H9 (cell line): ENCODE measurements at regions not wholly inside any gene's neighbourhood (a gene's known extent, or its start where the extent isn't known, plus 50 kb on each side); places are given as distances from the start of the nearest gene placed in this dataset.

Experiments used
- DNase-seq: peaks from one replicate; pipeline ENCODE4 v3.0.0-alpha.2; 2017
- H2AFZ ChIP-seq: one replicate; pipeline ENCODE4 v1.6.1; 2013; ENCODE audit warnings: mild to moderate bottlenecking, low read length, control low read depth, moderate library complexity
- H2AK5ac ChIP-seq: 2 replicates; pipeline ENCODE4 v1.6.1; 2013; ENCODE audit warnings: low read length, control low read depth, mixed read lengths; ENCODE audit not compliant: insufficient read length
- H2BK120ac ChIP-seq: one replicate; pipeline ENCODE4 v1.6.1; 2013; ENCODE audit warnings: low read depth, mild to moderate bottlenecking, low read length, control low read depth, inconsistent platforms; ENCODE audit not compliant: poor library complexity, severe bottlenecking
- H2BK12ac ChIP-seq: 2 replicates; pipeline ENCODE4 v1.6.1; 2013; ENCODE audit warnings: low read length, control low read depth, mixed read lengths, low read depth; ENCODE audit not compliant: insufficient read length
- H2BK15ac ChIP-seq: 2 replicates; pipeline ENCODE4 v1.6.1; 2013; ENCODE audit warnings: low read depth, low read length, control low read depth
- H2BK20ac ChIP-seq: one replicate; pipeline ENCODE4 v1.6.1; 2013; ENCODE audit warnings: low read depth, mild to moderate bottlenecking, low read length, control low read depth, inconsistent platforms; ENCODE audit not compliant: poor library complexity, severe bottlenecking
- H2BK5ac ChIP-seq: 2 replicates; pipeline ENCODE4 v1.6.1; 2013; ENCODE audit warnings: low read length, control low read depth, mixed read lengths; ENCODE audit not compliant: insufficient read length
- H3K14ac ChIP-seq: 2 replicates; pipeline ENCODE4 v1.6.1; 2013; ENCODE audit warnings: low read length, control low read depth; ENCODE audit not compliant: insufficient read depth
- H3K18ac ChIP-seq: 2 replicates; pipeline ENCODE4 v1.6.1; 2013; ENCODE audit warnings: low read depth, mild to moderate bottlenecking, mixed read lengths, low read length, control low read depth; ENCODE audit not compliant: insufficient read length
- H3K23ac ChIP-seq: 2 replicates; pipeline ENCODE4 v1.6.1; 2013; ENCODE audit warnings: low read length, control low read depth, mixed read lengths, low read depth; ENCODE audit not compliant: insufficient read length
- H3K23me2 ChIP-seq: 2 replicates; pipeline ENCODE4 v1.6.1; 2013; ENCODE audit warnings: low read depth, mild to moderate bottlenecking, mixed read lengths, low read length, control low read depth; ENCODE audit not compliant: insufficient read length, poor library complexity, severe bottlenecking
- H3K27ac ChIP-seq: 2 replicates; pipeline ENCODE4 v1.5.1; 2013; ENCODE audit warnings: low read length, control low read depth, mixed read lengths, low read depth; ENCODE audit not compliant: insufficient read length
- H3K27me3 ChIP-seq: 2 replicates; pipeline ENCODE4 v1.6.1; 2013; ENCODE audit warnings: low read length, control low read depth, inconsistent platforms; ENCODE audit not compliant: insufficient read depth
- H3K4ac ChIP-seq: 2 replicates; pipeline ENCODE4 v1.6.1; 2013; ENCODE audit warnings: low read depth, mild to moderate bottlenecking, control low read depth, inconsistent platforms, low read length, moderate library complexity
- H3K4me1 ChIP-seq: 2 replicates; pipeline ENCODE4 v1.6.1; 2013; ENCODE audit warnings: low read length, control low read depth, inconsistent platforms; ENCODE audit not compliant: insufficient read depth
- H3K4me2 ChIP-seq: 2 replicates; pipeline ENCODE4 v1.6.1; 2013; ENCODE audit warnings: low read length, control low read depth, mixed read lengths; ENCODE audit not compliant: insufficient read length, insufficient read depth
- H3K56ac ChIP-seq: 2 replicates; pipeline ENCODE4 v1.6.1; 2013; ENCODE audit warnings: low read depth, mild to moderate bottlenecking, mixed read lengths, low read length, control low read depth; ENCODE audit not compliant: insufficient read length
- H3K79me1 ChIP-seq: 2 replicates; pipeline ENCODE4 v1.6.1; 2013; ENCODE audit warnings: low read depth, mild to moderate bottlenecking, moderate library complexity, low read length, control low read depth, inconsistent platforms; ENCODE audit not compliant: insufficient read depth, poor library complexity, severe bottlenecking
- H3K79me2 ChIP-seq: 2 replicates; pipeline ENCODE4 v1.6.1; 2013; ENCODE audit warnings: low read length, control low read depth, inconsistent platforms; ENCODE audit not compliant: insufficient read depth
- H3K9ac ChIP-seq: 2 replicates; pipeline ENCODE4 v1.6.1; 2013; ENCODE audit warnings: low read length, control low read depth, mixed read lengths; ENCODE audit not compliant: insufficient read length; ENCODE audit errors: extremely low read depth
- H3K9me3 ChIP-seq: one replicate; pipeline ENCODE4 v1.6.1; 2013; ENCODE audit warnings: low read depth, low read length, inconsistent platforms; ENCODE audit not compliant: control insufficient read depth
- H3T11ph ChIP-seq: one replicate; pipeline ENCODE4 v1.6.1; 2013; ENCODE audit warnings: mild to moderate bottlenecking, low read length, control low read depth, inconsistent platforms
- H4K20me1 ChIP-seq: one replicate; pipeline ENCODE4 v1.6.1; 2013; ENCODE audit not compliant: control insufficient read depth, insufficient read length, insufficient read depth
- H4K5ac ChIP-seq: 2 replicates; pipeline ENCODE4 v1.6.1; 2013; ENCODE audit warnings: low read depth, mild to moderate bottlenecking, mixed read lengths, low read length, control low read depth; ENCODE audit not compliant: insufficient read length
- H4K8ac ChIP-seq: replicated peaks from 2 replicates; pipeline ENCODE4 v1.6.1; 2013; ENCODE audit warnings: low read length, control low read depth, mixed read lengths, low read depth; ENCODE audit not compliant: insufficient read length
- H4K91ac ChIP-seq: 2 replicates; pipeline ENCODE4 v1.6.1; 2013; ENCODE audit warnings: low read depth, mild to moderate bottlenecking, moderate library complexity, mixed read lengths, low read length, control low read depth; ENCODE audit not compliant: insufficient read length
- H3K27ac Mint-ChIP-seq, 3 experiments: 2 replicates in 2 of 3; 3 replicates in 1 of 3; pipeline ENCODE4 v1.8.0; 2020 to 2021; ENCODE audit warnings: mixed read lengths in 3 of 3, mild to moderate bottlenecking in 1 of 3, moderate library complexity in 1 of 3
- H3K27me3 Mint-ChIP-seq: 2 replicates; pipeline ENCODE4 v1.8.0; 2021; ENCODE audit warnings: low read depth, mild to moderate bottlenecking, moderate library complexity, mixed read lengths
- H3K36me3 Mint-ChIP-seq, 3 experiments: 2 replicates in 2 of 3; 3 replicates in 1 of 3; pipeline ENCODE4 v1.8.0; 2020 to 2021; ENCODE audit warnings: low read depth in 3 of 3, mixed read lengths in 3 of 3; ENCODE audit not compliant: insufficient read depth in 1 of 3
- H3K4me1 Mint-ChIP-seq, 2 experiments: 2 replicates each; pipeline ENCODE4 v1.8.0; 2020; ENCODE audit warnings: mixed read lengths in 2 of 2
- H3K4me3 Mint-ChIP-seq, 2 experiments: 2 replicates in 1 of 2; 3 replicates in 1 of 2; pipeline ENCODE4 v1.8.0; 2020 to 2021; ENCODE audit warnings: mild to moderate bottlenecking in 2 of 2, mixed read lengths in 2 of 2, moderate library complexity in 1 of 2
- H3K9me3 Mint-ChIP-seq, 2 experiments: 2 replicates in 1 of 2; 3 replicates in 1 of 2; pipeline ENCODE4 v1.8.0; 2020; ENCODE audit warnings: mild to moderate bottlenecking in 2 of 2, mixed read lengths in 2 of 2, moderate library complexity in 1 of 2
- CTCF ChIP-seq: fragments of 200-600 bp; sonication (generic); conservative IDR thresholded peaks from 3 replicates; pipeline ENCODE4 v1.8.0; 2021; ENCODE audit warnings: antibody characterized with exemption, mild to moderate bottlenecking
- WGBS: extraction: QIAGEN DNeasy Blood & Tissue Kit; methylation state at CpG from one replicate; pipeline ENCODE4 v1.1.7; 2013; ENCODE audit warnings: missing lambda C conversion rate, low lambda C conversion rate, mixed read lengths; ENCODE audit not compliant: insufficient read length; ENCODE audit errors: extremely low coverage; 5-methylcytosine and 5-hydroxymethylcytosine counted together

GRCh38 chr10:3427347-3427746 is 254.8 kb upstream of the PITRM1 start:
- no CpG with 5 or more reads among the region's 2 CpGs for WGBS
- TF ChIP-seq CTCF, result no peak
- 0 out of 2 replicates have a peak, but pooled peaks cover 2% of the 10 kb centered on the region for H3K27me3 Mint-ChIP-seq
- no peak overlapping the region for H3K56ac ChIP-seq
- no peak overlapping the region for H3K27ac Mint-ChIP-seq
- no peaks in the 10 kb centered on the region for H3K23me2 ChIP-seq
- no peaks in the 10 kb centered on the region for H3K79me1 ChIP-seq
- no peak overlapping the region for H3K23ac ChIP-seq
- H2BK20ac ChIP-seq, result no peak overlapping the region
- H3T11ph ChIP-seq, result no peak overlapping the region
- no peak overlapping the region for H2BK12ac ChIP-seq
- no peaks in the 10 kb centered on the region for H4K20me1 ChIP-seq
- H3K18ac ChIP-seq, result no peak overlapping the region
- peaks cover 0 to 5% (median 5%) of the 10 kb centered on the region in 3 experiments; a peak in 4 of 7 replicates for H3K36me3 Mint-ChIP-seq
- H3K4me3 Mint-ChIP-seq, result no peak overlapping the region
- no peak overlapping the region for H2AFZ ChIP-seq
- no peaks in the 10 kb centered on the region for H3K27me3 ChIP-seq
- H3K4ac ChIP-seq, result no peak overlapping the region
- H2BK120ac ChIP-seq, result no peak overlapping the region
- H3K4me1 Mint-ChIP-seq, result peaks cover 6 to 11% of the 10 kb centered on the region in 2 experiments; a peak in 3 of 4 replicates
- no peaks in the 10 kb centered on the region for H3K4me1 ChIP-seq
- no peak overlapping the region for H2BK5ac ChIP-seq
- no peaks in the 10 kb centered on the region for H3K9me3 ChIP-seq
- H3K27ac ChIP-seq, result no peak overlapping the region
- H3K4me2 ChIP-seq, result no peak overlapping the region
- no peak for DNase-seq
- H2BK15ac ChIP-seq, result no peak overlapping the region
- H4K5ac ChIP-seq, result no peak overlapping the region
- H3K14ac ChIP-seq, result no peak overlapping the region
- peaks cover 4 to 7% of the 10 kb centered on the region in 2 experiments; a peak in 3 of 5 replicates for H3K9me3 Mint-ChIP-seq
- no peak overlapping the region for H2AK5ac ChIP-seq
- no peaks in the 10 kb centered on the region for H3K79me2 ChIP-seq
- H4K91ac ChIP-seq, result no peak overlapping the region
- H3K9ac ChIP-seq, result no peak overlapping the region
- H4K8ac ChIP-seq, result no peak overlapping the region
